Cardiac muscle cell (in vitro differentiated cells and primary cell): ENCODE measurements at regions not wholly inside any gene's neighbourhood (a gene's known extent, or its start where the extent isn't known, plus 50 kb on each side); places are given as distances from the start of the nearest gene placed in this dataset.

Experiments used
- DNase-seq, 2 donors: peaks; one replicate each; pipeline versions ENCODE4 v3.0.0 to v3.0.0-alpha.2; 2010 to 2017; ENCODE audit warnings: low read depth in 1 of 2, low spot score in 1 of 2
- H3K27ac ChIP-seq: fragments of 200-600 bp; sonication (generic); 2 replicates; pipeline ENCODE4 v1.5.1; 2016
- H3K27me3 ChIP-seq: fragments of 200-600 bp; sonication (generic); 2 replicates; pipeline ENCODE4 v1.6.0; 2016; ENCODE audit warnings: control low read depth
- H3K36me3 ChIP-seq: fragments of 200-600 bp; sonication (generic); 2 replicates; pipeline ENCODE4 v1.5.1; 2016; ENCODE audit warnings: control low read depth
- H3K4me1 ChIP-seq: fragments of 200-600 bp; sonication (generic); 2 replicates; pipeline ENCODE4 v1.8.1; 2017; ENCODE audit warnings: low read depth, mild to moderate bottlenecking, mixed run types
- H3K4me3 ChIP-seq: fragments of 200-600 bp; sonication (generic); 2 replicates; pipeline ENCODE4 v1.5.1; 2016; ENCODE audit warnings: mild to moderate bottlenecking
- H3K9me3 ChIP-seq: fragments of 200-600 bp; sonication (generic); 2 replicates; pipeline ENCODE4 v1.5.1; 2017; ENCODE audit warnings: low read depth, mild to moderate bottlenecking, control low read depth
- TF ChIP-seq, protein P1 (sequence below): IDR thresholded peaks from 2 replicates; pipeline ENCODE4 v1.5.1; 2012; ENCODE audit warnings: low read depth, mild to moderate bottlenecking, low read length

DNA sequence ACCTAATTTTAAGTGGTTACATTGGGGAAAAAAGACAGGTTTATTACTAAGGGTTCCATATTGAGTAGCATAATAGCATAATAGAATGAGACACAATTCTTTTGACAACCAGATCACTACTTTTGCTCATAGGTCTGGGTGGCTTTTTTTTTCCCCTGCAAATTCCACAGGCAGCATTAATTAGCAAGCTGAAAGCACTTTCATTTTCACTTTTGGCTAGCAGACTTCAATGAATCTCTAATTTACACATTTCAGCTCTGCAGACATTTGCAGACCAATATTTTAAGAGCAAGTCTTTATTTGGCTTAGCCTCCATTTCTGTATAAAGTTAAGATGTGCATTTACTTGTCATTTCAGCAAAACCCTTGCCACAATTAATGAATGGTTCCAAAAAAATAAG is 185.5 kb downstream of the NOL4 start:
- no peaks in the 10 kb centered on the region for H3K9me3 ChIP-seq
- H3K36me3 ChIP-seq = no peaks in the 10 kb centered on the region
- H3K27ac ChIP-seq = no peak overlapping the region
- no peaks in the 10 kb centered on the region for H3K27me3 ChIP-seq
- TF ChIP-seq, protein P1, sequence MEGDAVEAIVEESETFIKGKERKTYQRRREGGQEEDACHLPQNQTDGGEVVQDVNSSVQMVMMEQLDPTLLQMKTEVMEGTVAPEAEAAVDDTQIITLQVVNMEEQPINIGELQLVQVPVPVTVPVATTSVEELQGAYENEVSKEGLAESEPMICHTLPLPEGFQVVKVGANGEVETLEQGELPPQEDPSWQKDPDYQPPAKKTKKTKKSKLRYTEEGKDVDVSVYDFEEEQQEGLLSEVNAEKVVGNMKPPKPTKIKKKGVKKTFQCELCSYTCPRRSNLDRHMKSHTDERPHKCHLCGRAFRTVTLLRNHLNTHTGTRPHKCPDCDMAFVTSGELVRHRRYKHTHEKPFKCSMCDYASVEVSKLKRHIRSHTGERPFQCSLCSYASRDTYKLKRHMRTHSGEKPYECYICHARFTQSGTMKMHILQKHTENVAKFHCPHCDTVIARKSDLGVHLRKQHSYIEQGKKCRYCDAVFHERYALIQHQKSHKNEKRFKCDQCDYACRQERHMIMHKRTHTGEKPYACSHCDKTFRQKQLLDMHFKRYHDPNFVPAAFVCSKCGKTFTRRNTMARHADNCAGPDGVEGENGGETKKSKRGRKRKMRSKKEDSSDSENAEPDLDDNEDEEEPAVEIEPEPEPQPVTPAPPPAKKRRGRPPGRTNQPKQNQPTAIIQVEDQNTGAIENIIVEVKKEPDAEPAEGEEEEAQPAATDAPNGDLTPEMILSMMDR = no peak
- DNase-seq = no peak
- H3K4me3 ChIP-seq = no peak overlapping the region
- H3K4me1 ChIP-seq = no peaks in the 10 kb centered on the region

DNA sequence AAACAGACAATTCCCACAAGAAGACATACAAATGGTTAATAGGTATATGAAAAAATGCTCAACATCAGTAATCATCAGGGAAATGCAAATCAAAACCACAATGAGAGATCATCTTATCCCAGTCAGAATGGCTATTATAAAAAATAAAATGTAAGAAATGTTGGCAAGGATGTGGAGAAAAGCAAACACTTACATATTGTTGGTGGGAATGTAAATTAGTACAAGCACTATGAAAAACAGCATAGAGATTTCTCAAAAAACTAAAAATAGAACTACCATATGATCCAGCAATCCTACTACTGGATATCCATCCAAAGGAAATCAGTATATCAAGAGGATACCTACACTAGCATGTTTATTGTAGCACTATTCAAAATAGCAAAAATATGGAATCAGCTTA is 186.6 kb downstream of the NOL4 start:
- no peak for DNase-seq
- no peaks in the 10 kb centered on the region for H3K36me3 ChIP-seq
- H3K9me3 ChIP-seq = no peaks in the 10 kb centered on the region
- H3K4me1 ChIP-seq = no peaks in the 10 kb centered on the region
- TF ChIP-seq, protein P1 = no peak
- H3K27me3 ChIP-seq = no peaks in the 10 kb centered on the region
- no peak overlapping the region for H3K4me3 ChIP-seq
- H3K27ac ChIP-seq = no peak overlapping the region

DNA sequence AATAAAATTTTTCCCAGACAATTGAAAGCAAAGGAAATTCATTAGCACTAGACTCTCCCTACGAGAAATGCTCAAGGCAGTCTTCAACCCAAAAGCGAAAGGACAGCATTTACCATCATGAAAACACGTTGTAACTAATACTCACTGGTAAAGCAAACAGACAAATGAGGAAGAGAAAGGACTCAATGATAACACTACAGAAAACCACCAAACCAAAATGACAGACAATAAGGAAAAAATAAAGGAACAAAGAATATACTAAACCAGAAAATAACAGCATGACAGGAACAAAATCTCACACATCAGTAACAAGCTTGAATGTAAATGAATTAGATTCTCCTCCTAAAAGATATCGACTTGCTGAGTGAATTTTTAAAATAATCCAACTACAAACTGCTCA is 190.7 kb downstream of the NOL4 start:
- TF ChIP-seq, protein P1 = no peak
- no peaks in the 10 kb centered on the region for H3K36me3 ChIP-seq
- H3K27ac ChIP-seq = no peak overlapping the region
- H3K9me3 ChIP-seq = no peaks in the 10 kb centered on the region
- no peaks in the 10 kb centered on the region for H3K27me3 ChIP-seq
- no peak overlapping the region for H3K4me3 ChIP-seq
- no peaks in the 10 kb centered on the region for H3K4me1 ChIP-seq
- DNase-seq = no peak

DNA sequence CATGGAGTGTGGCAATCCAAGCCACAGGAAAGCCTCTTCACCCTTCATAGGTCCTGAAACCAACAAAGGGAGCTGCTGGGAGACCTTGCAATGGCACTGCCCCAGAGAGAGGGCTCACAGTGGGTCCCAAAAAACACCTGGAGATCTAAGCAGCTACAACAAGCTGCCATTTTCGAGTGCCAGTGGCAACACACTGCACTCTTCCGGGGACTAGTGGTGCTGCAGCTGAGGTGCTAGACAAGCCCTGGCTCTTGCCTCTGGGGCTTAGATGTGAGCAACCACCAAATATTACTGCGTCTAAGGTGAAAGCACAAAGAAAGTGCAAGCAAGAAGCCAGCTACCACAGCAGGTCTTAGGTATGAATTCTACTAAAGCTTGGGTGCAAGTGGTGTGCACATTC is 192.9 kb downstream of the NOL4 start:
- DNase-seq = no peak
- Histone ChIP-seq H3K9me3 (no peaks in the 10 kb centered on the region), H3K27ac (no peak overlapping the region), H3K4me3 (no peak overlapping the region), H3K27me3 (no peaks in the 10 kb centered on the region), H3K4me1 (no peaks in the 10 kb centered on the region), H3K36me3 (no peaks in the 10 kb centered on the region)
- TF ChIP-seq, protein P1 = no peak

DNA sequence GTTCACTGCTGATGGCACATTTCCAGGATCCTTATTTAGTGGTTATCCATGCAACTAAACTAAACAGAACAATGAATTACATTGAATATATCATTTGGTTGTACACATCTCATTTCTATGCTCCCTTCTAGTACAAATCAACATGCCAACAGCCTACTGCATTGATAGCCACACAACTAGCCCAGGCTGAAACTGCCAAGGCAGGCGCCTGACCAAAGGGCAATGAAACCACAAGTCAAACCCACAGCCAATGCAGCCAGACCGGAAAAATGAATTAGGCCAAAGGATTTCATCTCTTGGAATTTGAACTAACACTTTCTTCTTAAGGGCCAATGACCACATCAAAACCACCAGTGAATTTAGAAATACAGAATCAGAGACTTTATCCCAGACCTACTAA is 196.4 kb downstream of the NOL4 start:
- H3K4me1 ChIP-seq = no peaks in the 10 kb centered on the region
- no peaks in the 10 kb centered on the region for H3K9me3 ChIP-seq
- TF ChIP-seq, protein P1 = no peak
- H3K4me3 ChIP-seq = no peak overlapping the region
- DNase-seq = no peak
- H3K27ac ChIP-seq = no peak overlapping the region
- no peaks in the 10 kb centered on the region for H3K27me3 ChIP-seq
- H3K36me3 ChIP-seq = no peaks in the 10 kb centered on the region
